H9 (cell line): ENCODE measurements at regions not wholly inside any gene's neighbourhood (a gene's known extent, or its start where the extent isn't known, plus 50 kb on each side); places are given as distances from the start of the nearest gene placed in this dataset.

Experiments used
- DNase-seq: peaks from one replicate; pipeline ENCODE4 v3.0.0-alpha.2; 2017
- H2AFZ ChIP-seq: one replicate; pipeline ENCODE4 v1.6.1; 2013; ENCODE audit warnings: mild to moderate bottlenecking, low read length, control low read depth, moderate library complexity
- H2AK5ac ChIP-seq: 2 replicates; pipeline ENCODE4 v1.6.1; 2013; ENCODE audit warnings: low read length, control low read depth, mixed read lengths; ENCODE audit not compliant: insufficient read length
- H2BK120ac ChIP-seq: one replicate; pipeline ENCODE4 v1.6.1; 2013; ENCODE audit warnings: low read depth, mild to moderate bottlenecking, low read length, control low read depth, inconsistent platforms; ENCODE audit not compliant: poor library complexity, severe bottlenecking
- H2BK12ac ChIP-seq: 2 replicates; pipeline ENCODE4 v1.6.1; 2013; ENCODE audit warnings: low read length, control low read depth, mixed read lengths, low read depth; ENCODE audit not compliant: insufficient read length
- H2BK15ac ChIP-seq: 2 replicates; pipeline ENCODE4 v1.6.1; 2013; ENCODE audit warnings: low read depth, low read length, control low read depth
- H2BK20ac ChIP-seq: one replicate; pipeline ENCODE4 v1.6.1; 2013; ENCODE audit warnings: low read depth, mild to moderate bottlenecking, low read length, control low read depth, inconsistent platforms; ENCODE audit not compliant: poor library complexity, severe bottlenecking
- H2BK5ac ChIP-seq: 2 replicates; pipeline ENCODE4 v1.6.1; 2013; ENCODE audit warnings: low read length, control low read depth, mixed read lengths; ENCODE audit not compliant: insufficient read length
- H3K14ac ChIP-seq: 2 replicates; pipeline ENCODE4 v1.6.1; 2013; ENCODE audit warnings: low read length, control low read depth; ENCODE audit not compliant: insufficient read depth
- H3K18ac ChIP-seq: 2 replicates; pipeline ENCODE4 v1.6.1; 2013; ENCODE audit warnings: low read depth, mild to moderate bottlenecking, mixed read lengths, low read length, control low read depth; ENCODE audit not compliant: insufficient read length
- H3K23ac ChIP-seq: 2 replicates; pipeline ENCODE4 v1.6.1; 2013; ENCODE audit warnings: low read length, control low read depth, mixed read lengths, low read depth; ENCODE audit not compliant: insufficient read length
- H3K23me2 ChIP-seq: 2 replicates; pipeline ENCODE4 v1.6.1; 2013; ENCODE audit warnings: low read depth, mild to moderate bottlenecking, mixed read lengths, low read length, control low read depth; ENCODE audit not compliant: insufficient read length, poor library complexity, severe bottlenecking
- H3K27ac ChIP-seq: 2 replicates; pipeline ENCODE4 v1.5.1; 2013; ENCODE audit warnings: low read length, control low read depth, mixed read lengths, low read depth; ENCODE audit not compliant: insufficient read length
- H3K27me3 ChIP-seq: 2 replicates; pipeline ENCODE4 v1.6.1; 2013; ENCODE audit warnings: low read length, control low read depth, inconsistent platforms; ENCODE audit not compliant: insufficient read depth
- H3K4ac ChIP-seq: 2 replicates; pipeline ENCODE4 v1.6.1; 2013; ENCODE audit warnings: low read depth, mild to moderate bottlenecking, control low read depth, inconsistent platforms, low read length, moderate library complexity
- H3K4me1 ChIP-seq: 2 replicates; pipeline ENCODE4 v1.6.1; 2013; ENCODE audit warnings: low read length, control low read depth, inconsistent platforms; ENCODE audit not compliant: insufficient read depth
- H3K4me2 ChIP-seq: 2 replicates; pipeline ENCODE4 v1.6.1; 2013; ENCODE audit warnings: low read length, control low read depth, mixed read lengths; ENCODE audit not compliant: insufficient read length, insufficient read depth
- H3K56ac ChIP-seq: 2 replicates; pipeline ENCODE4 v1.6.1; 2013; ENCODE audit warnings: low read depth, mild to moderate bottlenecking, mixed read lengths, low read length, control low read depth; ENCODE audit not compliant: insufficient read length
- H3K79me1 ChIP-seq: 2 replicates; pipeline ENCODE4 v1.6.1; 2013; ENCODE audit warnings: low read depth, mild to moderate bottlenecking, moderate library complexity, low read length, control low read depth, inconsistent platforms; ENCODE audit not compliant: insufficient read depth, poor library complexity, severe bottlenecking
- H3K79me2 ChIP-seq: 2 replicates; pipeline ENCODE4 v1.6.1; 2013; ENCODE audit warnings: low read length, control low read depth, inconsistent platforms; ENCODE audit not compliant: insufficient read depth
- H3K9ac ChIP-seq: 2 replicates; pipeline ENCODE4 v1.6.1; 2013; ENCODE audit warnings: low read length, control low read depth, mixed read lengths; ENCODE audit not compliant: insufficient read length; ENCODE audit errors: extremely low read depth
- H3K9me3 ChIP-seq: one replicate; pipeline ENCODE4 v1.6.1; 2013; ENCODE audit warnings: low read depth, low read length, inconsistent platforms; ENCODE audit not compliant: control insufficient read depth
- H3T11ph ChIP-seq: one replicate; pipeline ENCODE4 v1.6.1; 2013; ENCODE audit warnings: mild to moderate bottlenecking, low read length, control low read depth, inconsistent platforms
- H4K20me1 ChIP-seq: one replicate; pipeline ENCODE4 v1.6.1; 2013; ENCODE audit not compliant: control insufficient read depth, insufficient read length, insufficient read depth
- H4K5ac ChIP-seq: 2 replicates; pipeline ENCODE4 v1.6.1; 2013; ENCODE audit warnings: low read depth, mild to moderate bottlenecking, mixed read lengths, low read length, control low read depth; ENCODE audit not compliant: insufficient read length
- H4K8ac ChIP-seq: replicated peaks from 2 replicates; pipeline ENCODE4 v1.6.1; 2013; ENCODE audit warnings: low read length, control low read depth, mixed read lengths, low read depth; ENCODE audit not compliant: insufficient read length
- H4K91ac ChIP-seq: 2 replicates; pipeline ENCODE4 v1.6.1; 2013; ENCODE audit warnings: low read depth, mild to moderate bottlenecking, moderate library complexity, mixed read lengths, low read length, control low read depth; ENCODE audit not compliant: insufficient read length
- H3K27ac Mint-ChIP-seq, 3 experiments: 2 replicates in 2 of 3; 3 replicates in 1 of 3; pipeline ENCODE4 v1.8.0; 2020 to 2021; ENCODE audit warnings: mixed read lengths in 3 of 3, mild to moderate bottlenecking in 1 of 3, moderate library complexity in 1 of 3
- H3K27me3 Mint-ChIP-seq: 2 replicates; pipeline ENCODE4 v1.8.0; 2021; ENCODE audit warnings: low read depth, mild to moderate bottlenecking, moderate library complexity, mixed read lengths
- H3K36me3 Mint-ChIP-seq, 3 experiments: 2 replicates in 2 of 3; 3 replicates in 1 of 3; pipeline ENCODE4 v1.8.0; 2020 to 2021; ENCODE audit warnings: low read depth in 3 of 3, mixed read lengths in 3 of 3; ENCODE audit not compliant: insufficient read depth in 1 of 3
- H3K4me1 Mint-ChIP-seq, 2 experiments: 2 replicates each; pipeline ENCODE4 v1.8.0; 2020; ENCODE audit warnings: mixed read lengths in 2 of 2
- H3K4me3 Mint-ChIP-seq, 2 experiments: 2 replicates in 1 of 2; 3 replicates in 1 of 2; pipeline ENCODE4 v1.8.0; 2020 to 2021; ENCODE audit warnings: mild to moderate bottlenecking in 2 of 2, mixed read lengths in 2 of 2, moderate library complexity in 1 of 2
- H3K9me3 Mint-ChIP-seq, 2 experiments: 2 replicates in 1 of 2; 3 replicates in 1 of 2; pipeline ENCODE4 v1.8.0; 2020; ENCODE audit warnings: mild to moderate bottlenecking in 2 of 2, mixed read lengths in 2 of 2, moderate library complexity in 1 of 2
- CTCF ChIP-seq: fragments of 200-600 bp; sonication (generic); conservative IDR thresholded peaks from 3 replicates; pipeline ENCODE4 v1.8.0; 2021; ENCODE audit warnings: antibody characterized with exemption, mild to moderate bottlenecking
- WGBS: extraction: QIAGEN DNeasy Blood & Tissue Kit; methylation state at CpG from one replicate; pipeline ENCODE4 v1.1.7; 2013; ENCODE audit warnings: missing lambda C conversion rate, low lambda C conversion rate, mixed read lengths; ENCODE audit not compliant: insufficient read length; ENCODE audit errors: extremely low coverage; 5-methylcytosine and 5-hydroxymethylcytosine counted together

GRCh38 chr13:90701264-90701663 is 646.2 kb upstream of the MIR17HG start:
- H3T11ph ChIP-seq = no peak overlapping the region
- no peak overlapping the region for H3K56ac ChIP-seq
- no peak overlapping the region for H3K14ac ChIP-seq
- H3K4me1 ChIP-seq = no peaks in the 10 kb centered on the region
- no peaks in the 10 kb centered on the region for H3K4me1 Mint-ChIP-seq
- H4K8ac ChIP-seq = no peak overlapping the region
- H2AFZ ChIP-seq = no peak overlapping the region
- no peak overlapping the region for H3K4me2 ChIP-seq
- no peaks in the 10 kb centered on the region for H3K79me1 ChIP-seq
- no peak overlapping the region for H3K18ac ChIP-seq
- no peak overlapping the region for H3K27ac Mint-ChIP-seq
- H3K36me3 Mint-ChIP-seq = no peaks in the 10 kb centered on the region
- no peak overlapping the region for H2BK12ac ChIP-seq
- H4K91ac ChIP-seq = no peak overlapping the region
- H4K20me1 ChIP-seq = no peaks in the 10 kb centered on the region
- no peak overlapping the region for H3K27ac ChIP-seq
- no CpG with 5 or more reads among the region's 2 CpGs for WGBS
- H3K79me2 ChIP-seq = no peaks in the 10 kb centered on the region
- H2AK5ac ChIP-seq = no peak overlapping the region
- no peak overlapping the region for H3K23ac ChIP-seq
- H2BK15ac ChIP-seq = no peak overlapping the region
- no peak overlapping the region for H3K4ac ChIP-seq
- no peak for TF ChIP-seq CTCF
- H2BK20ac ChIP-seq = no peak overlapping the region
- H2BK120ac ChIP-seq = no peak overlapping the region
- H3K9me3 ChIP-seq = no peaks in the 10 kb centered on the region
- H3K23me2 ChIP-seq = no peaks in the 10 kb centered on the region
- no peak overlapping the region for H3K9ac ChIP-seq
- no peaks in the 10 kb centered on the region for H3K27me3 ChIP-seq
- H3K9me3 Mint-ChIP-seq = no peaks in the 10 kb centered on the region; a peak in 1 of 5 replicates
- no peak for DNase-seq
- no peak overlapping the region for H4K5ac ChIP-seq
- H2BK5ac ChIP-seq = no peak overlapping the region
- no peak overlapping the region for H3K4me3 Mint-ChIP-seq
- H3K27me3 Mint-ChIP-seq = no peaks in the 10 kb centered on the region
